Liver (tissue), 7 donors: ENCODE measurements at regions not wholly inside any gene's neighbourhood (a gene's known extent, or its start where the extent isn't known, plus 50 kb on each side); places are given as distances from the start of the nearest gene placed in this dataset.

Experiments
- DNase-seq: peaks from one replicate; pipeline ENCODE4 v3.0.0-alpha.2; 2017; ENCODE audit warnings: low spot score
- H3K27ac ChIP-seq, 2 donors: one replicate each; pipeline ENCODE4 v1.7.0; 2013; ENCODE audit warnings: inconsistent platforms in 2 of 2, low read length in 2 of 2, control low read depth in 1 of 2, low read depth in 1 of 2, mild to moderate bottlenecking in 1 of 2
- H3K27me3 ChIP-seq, 4 donors: one replicate each; pipeline versions ENCODE4 v1.6.1 to v1.7.0; 2013; ENCODE audit warnings: low read length in 3 of 4, inconsistent platforms in 1 of 4, mild to moderate bottlenecking in 1 of 4, moderate library complexity in 1 of 4; ENCODE audit not compliant: control insufficient read depth in 4 of 4, insufficient read depth in 4 of 4
- H3K36me3 ChIP-seq, 4 donors: one replicate each; pipeline versions ENCODE4 v1.6.1 to v1.7.0; 2013; ENCODE audit warnings: low read length in 3 of 4, mild to moderate bottlenecking in 3 of 4, low read depth in 1 of 4, moderate library complexity in 1 of 4; ENCODE audit not compliant: control insufficient read depth in 4 of 4, insufficient read depth in 3 of 4
- H3K4me1 ChIP-seq, 4 donors: one replicate each; pipeline versions ENCODE4 v1.6.1 to v1.7.0; 2013; ENCODE audit warnings: low read length in 3 of 4, mild to moderate bottlenecking in 3 of 4, moderate library complexity in 1 of 4; ENCODE audit not compliant: control insufficient read depth in 4 of 4, insufficient read depth in 4 of 4
- H3K4me3 ChIP-seq, 3 donors: one replicate each; pipeline versions ENCODE4 v1.6.1 to v1.7.0; 2013; ENCODE audit warnings: low read length in 3 of 3, control low read depth in 1 of 3, low read depth in 1 of 3, mild to moderate bottlenecking in 1 of 3
- H3K9ac ChIP-seq, 2 donors: one replicate each; pipeline ENCODE4 v1.7.0; 2013; ENCODE audit warnings: low read length in 2 of 2, mild to moderate bottlenecking in 2 of 2, moderate library complexity in 2 of 2, control low read depth in 1 of 2, low read depth in 1 of 2
- H3K9me3 ChIP-seq, 4 donors: one replicate each; pipeline versions ENCODE4 v1.6.1 to v1.7.0; 2013; ENCODE audit warnings: low read length in 3 of 4; ENCODE audit not compliant: control insufficient read depth in 4 of 4
- ATF3 ChIP-seq: IDR thresholded peaks from 2 replicates; pipeline ENCODE4 v1.6.1; 2016; ENCODE audit warnings: antibody characterized with exemption
- EGR1 ChIP-seq, 2 donors: IDR thresholded peaks; 2 replicates each; pipeline ENCODE4 v1.6.1; 2016 to 2018; ENCODE audit warnings: antibody characterized with exemption in 2 of 2, low read depth in 2 of 2
- FOXA1 ChIP-seq: IDR thresholded peaks from 2 replicates; pipeline ENCODE4 v1.6.1; 2016; ENCODE audit warnings: antibody characterized with exemption
- HNF4A ChIP-seq, 2 donors: conservative IDR thresholded peaks; 2 replicates each; pipeline ENCODE4 v1.6.1; 2016; ENCODE audit warnings: antibody characterized with exemption in 2 of 2, mild to moderate bottlenecking in 2 of 2
- HNF4G ChIP-seq: IDR thresholded peaks from 2 replicates; pipeline ENCODE4 v1.6.1; 2016; ENCODE audit warnings: antibody characterized with exemption
- JUND ChIP-seq, 2 donors: IDR thresholded peaks; 2 replicates each; pipeline ENCODE4 v1.6.1; 2016; ENCODE audit warnings: antibody characterized with exemption in 2 of 2
- NR2F2 ChIP-seq: IDR thresholded peaks from 2 replicates; pipeline ENCODE4 v1.6.1; 2016; ENCODE audit warnings: antibody characterized with exemption
- REST ChIP-seq: IDR thresholded peaks from 2 replicates; pipeline ENCODE4 v1.6.1; 2016; ENCODE audit warnings: antibody characterized with exemption, mild to moderate bottlenecking
- RXRA ChIP-seq, 2 donors: IDR thresholded peaks; 2 replicates each; pipeline ENCODE4 v1.6.1; 2017 to 2018; ENCODE audit warnings: antibody characterized with exemption in 2 of 2, mild to moderate bottlenecking in 1 of 2
- SP1 ChIP-seq: IDR thresholded peaks from 2 replicates; pipeline ENCODE4 v1.6.1; 2018; ENCODE audit warnings: antibody characterized with exemption, mild to moderate bottlenecking
- TAF1 ChIP-seq: conservative IDR thresholded peaks from 2 replicates; pipeline ENCODE4 v1.6.1; 2016; ENCODE audit warnings: antibody characterized with exemption, mild to moderate bottlenecking
- ZBTB33 ChIP-seq: IDR thresholded peaks from 2 replicates; pipeline ENCODE4 v1.6.1; 2016; ENCODE audit warnings: antibody characterized with exemption
- WGBS: extraction: QIAGEN DNeasy Blood & Tissue Kit; methylation state at CpG from one replicate; pipeline ENCODE4 v1.1.7; 2013; 5-methylcytosine and 5-hydroxymethylcytosine counted together
- TF ChIP-seq, protein P1 (sequence below): IDR thresholded peaks from 2 replicates; pipeline ENCODE4 v1.6.1; 2016; ENCODE audit warnings: antibody characterized with exemption
- donor health status: healthy.
- donor health status: healthy.
- donor health status: healthy.
- donor health status: healthy.

DNA sequence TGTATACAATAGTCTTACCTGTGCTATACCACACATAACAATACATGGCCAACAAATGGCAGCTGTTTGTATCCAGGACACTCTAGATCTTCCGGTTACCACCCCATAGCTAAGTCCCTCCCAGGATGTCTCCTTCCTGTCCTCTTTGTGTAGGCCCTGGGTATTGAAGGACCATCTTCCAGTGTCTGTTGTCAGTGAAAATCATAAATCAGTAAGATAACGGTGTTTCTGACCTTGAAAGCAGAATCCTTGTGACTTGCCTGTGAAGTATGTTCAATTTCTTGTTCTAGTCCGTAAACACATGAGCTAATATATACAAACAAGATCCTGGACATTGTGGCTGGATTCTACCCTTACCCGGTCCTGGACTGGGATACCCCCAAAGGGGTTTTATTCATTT is 462.8 kb downstream of the NTRK3 start:
- DNase-seq: no peak
- Histone ChIP-seq H3K4me3 (no peak overlapping the region), H3K36me3 (no peaks in the 10 kb centered on the region), H3K27me3 (peaks cover 0 to 4% (median 0%) of the 10 kb centered on the region in 4 donors), H3K9me3 (no peaks in the 10 kb centered on the region), H3K27ac (no peak overlapping the region), H3K4me1 (no peaks in the 10 kb centered on the region), H3K9ac (no peak overlapping the region)
- TF ChIP-seq, protein P1, sequence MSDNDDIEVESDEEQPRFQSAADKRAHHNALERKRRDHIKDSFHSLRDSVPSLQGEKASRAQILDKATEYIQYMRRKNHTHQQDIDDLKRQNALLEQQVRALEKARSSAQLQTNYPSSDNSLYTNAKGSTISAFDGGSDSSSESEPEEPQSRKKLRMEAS: no peak
- TF ChIP-seq TAF1 (no peak), ZBTB33 (no peak), RXRA (IDR thresholded peaks at IDR 0.05) (no peak), NR2F2 (no peak), SP1 (no peak), JUND (IDR thresholded peaks at IDR 0.05) (no peak), EGR1 (IDR thresholded peaks at IDR 0.05; ENCODE audit: low read depth in 2 of 2) (no peak), HNF4G (no peak), REST (no peak), HNF4A (conservative IDR thresholded peaks at IDR 0.05) (no peak)
- 72% methylated on average over 4 of the region's 4 CpGs for WGBS

DNA sequence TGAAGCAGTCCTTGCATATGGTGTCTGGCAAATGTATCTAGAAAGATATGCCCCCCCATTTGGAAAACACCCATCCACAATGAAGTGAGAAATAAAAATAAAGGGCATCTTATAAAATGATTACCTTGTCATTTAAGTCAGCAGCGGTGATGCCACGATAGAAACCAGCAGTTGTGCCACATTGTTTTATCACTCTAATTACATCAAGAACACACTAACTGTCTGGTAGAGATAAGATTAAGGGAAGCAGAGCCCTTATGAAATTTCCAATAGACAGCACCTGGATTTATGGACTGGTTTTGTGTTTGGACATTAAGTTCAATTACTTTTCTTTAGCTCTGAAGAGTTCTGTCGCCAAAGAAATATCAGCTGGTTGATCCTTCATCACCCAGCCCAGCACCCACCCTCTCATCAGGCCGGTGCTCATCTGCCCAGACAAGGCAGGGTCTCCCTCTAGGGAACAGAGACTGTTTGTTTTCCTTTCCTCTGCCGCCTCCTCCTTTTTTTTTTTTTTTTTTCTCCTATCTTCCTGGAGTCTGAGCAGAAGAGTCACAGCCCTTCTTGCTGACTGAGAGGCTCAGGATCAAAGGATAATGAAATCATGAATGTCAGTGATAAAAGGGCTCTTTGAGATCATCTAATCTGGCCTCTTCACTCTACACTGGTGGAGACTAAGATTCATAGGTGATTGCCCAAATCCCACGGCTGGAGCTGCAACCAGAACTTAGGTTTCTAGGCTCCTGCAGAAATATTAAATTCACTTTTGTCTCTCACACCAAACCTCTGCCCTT is 464.1 kb downstream of the NTRK3 start:
- Histone ChIP-seq H3K4me1 (no peaks in the 10 kb centered on the region), H3K9me3 (no peaks in the 10 kb centered on the region), H3K36me3 (no peaks in the 10 kb centered on the region), H3K4me3 (no peak overlapping the region), H3K27me3 (peaks cover 0 to 4% (median 0%) of the 10 kb centered on the region in 4 donors), H3K9ac (no peak overlapping the region), H3K27ac (no peak overlapping the region)
- TF ChIP-seq FOXA1: no peak
- no peak for TF ChIP-seq JUND (IDR thresholded peaks at IDR 0.05)
- no peak for TF ChIP-seq ATF3
- no peak for TF ChIP-seq ZBTB33
- 44% methylated on average over 6 of the region's 6 CpGs for WGBS
- DNase-seq: no peak
